HFF-Myc (cell line): ENCODE measurements at regions not wholly inside any gene's neighbourhood (a gene's known extent, or its start where the extent isn't known, plus 50 kb on each side); places are given as distances from the start of the nearest gene placed in this dataset.

Experiments
- DNase-seq: peaks from one replicate; pipeline ENCODE4 v3.0.0-alpha.2; 2011; ENCODE audit warnings: low read depth; ENCODE audit errors: extremely low read depth
- H3K4me3 ChIP-seq: replicated peaks from 2 replicates; pipeline ENCODE4 v1.5.1; 2011; ENCODE audit warnings: low read depth, mild to moderate bottlenecking, control low read depth, low read length
- TF ChIP-seq, protein P1 (sequence below): IDR thresholded peaks from 2 replicates; pipeline ENCODE4 v1.5.1; 2012; ENCODE audit warnings: mild to moderate bottlenecking, low read depth, low read length, control low read depth; ENCODE audit errors: missing control alignments

- H3K4me3 ChIP-seq = no peak overlapping the region
- DNase-seq = no peak
- TF ChIP-seq, protein P1, sequence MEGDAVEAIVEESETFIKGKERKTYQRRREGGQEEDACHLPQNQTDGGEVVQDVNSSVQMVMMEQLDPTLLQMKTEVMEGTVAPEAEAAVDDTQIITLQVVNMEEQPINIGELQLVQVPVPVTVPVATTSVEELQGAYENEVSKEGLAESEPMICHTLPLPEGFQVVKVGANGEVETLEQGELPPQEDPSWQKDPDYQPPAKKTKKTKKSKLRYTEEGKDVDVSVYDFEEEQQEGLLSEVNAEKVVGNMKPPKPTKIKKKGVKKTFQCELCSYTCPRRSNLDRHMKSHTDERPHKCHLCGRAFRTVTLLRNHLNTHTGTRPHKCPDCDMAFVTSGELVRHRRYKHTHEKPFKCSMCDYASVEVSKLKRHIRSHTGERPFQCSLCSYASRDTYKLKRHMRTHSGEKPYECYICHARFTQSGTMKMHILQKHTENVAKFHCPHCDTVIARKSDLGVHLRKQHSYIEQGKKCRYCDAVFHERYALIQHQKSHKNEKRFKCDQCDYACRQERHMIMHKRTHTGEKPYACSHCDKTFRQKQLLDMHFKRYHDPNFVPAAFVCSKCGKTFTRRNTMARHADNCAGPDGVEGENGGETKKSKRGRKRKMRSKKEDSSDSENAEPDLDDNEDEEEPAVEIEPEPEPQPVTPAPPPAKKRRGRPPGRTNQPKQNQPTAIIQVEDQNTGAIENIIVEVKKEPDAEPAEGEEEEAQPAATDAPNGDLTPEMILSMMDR = no peak
These were observed 63.5 kb upstream of the CNTNAP5 start for GRCh38 chr2:123961576-123961975.

GRCh38 chr2:123971564-123972318 lies 53.3 kb upstream of the CNTNAP5 start:
- DNase-seq = no peak
- TF ChIP-seq, protein P1 = no peak
- H3K4me3 ChIP-seq = no peak overlapping the region
